Islet precursor cell (in vitro differentiated cells): ENCODE measurements at regions not wholly inside any gene's neighbourhood (a gene's known extent, or its start where the extent isn't known, plus 50 kb on each side); places are given as distances from the start of the nearest gene placed in this dataset.

Experiments used
- DNase-seq: peaks from one replicate; pipeline ENCODE4 v3.0.0-alpha.2; 2018

DNA sequence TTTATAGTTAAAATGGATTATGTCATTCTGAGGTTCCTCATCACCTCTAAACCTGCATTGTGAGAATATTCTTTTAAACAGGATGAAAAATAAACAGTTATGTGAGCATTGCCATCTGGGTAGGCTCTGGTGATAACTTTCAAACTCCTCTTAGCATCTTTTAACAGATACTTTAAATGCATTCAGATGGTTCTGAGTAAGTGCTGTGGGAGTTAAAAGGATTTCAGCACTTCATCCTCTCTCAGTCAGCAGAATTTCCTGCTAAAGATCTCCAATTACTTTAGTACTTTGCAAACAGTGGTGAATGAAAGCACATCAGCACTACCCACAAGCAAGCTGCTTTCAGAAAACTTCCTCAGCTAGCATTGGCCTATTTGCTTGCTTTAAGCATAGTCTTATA, 59.3 kb upstream of the TMTC1 start:
- no peak for DNase-seq

DNA sequence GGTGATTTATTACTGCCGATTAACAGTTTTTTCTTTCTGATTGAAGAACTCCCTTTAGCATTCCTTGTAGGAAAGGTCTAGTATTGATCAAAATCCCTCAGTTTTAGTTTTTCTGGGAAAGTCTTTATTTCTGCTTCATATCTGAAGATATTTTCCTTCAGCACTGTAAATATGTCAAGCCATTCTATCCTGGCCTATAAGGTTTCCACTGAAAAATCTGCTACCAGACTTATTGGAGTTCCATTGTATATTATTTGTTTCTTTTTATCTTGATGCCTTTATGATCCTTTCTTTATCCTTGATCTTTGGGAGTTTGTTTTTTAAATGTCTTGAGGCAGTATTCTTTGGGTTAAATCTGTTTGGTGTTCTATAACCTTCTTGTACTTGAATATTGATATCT, 55.0 kb upstream of the TMTC1 start:
- no peak for DNase-seq
